SK-N-SH (cell line): ENCODE measurements at regions not wholly inside any gene's neighbourhood (a gene's known extent, or its start where the extent isn't known, plus 50 kb on each side); places are given as distances from the start of the nearest gene placed in this dataset.

Source experiments
- CTCF ChIA-PET: fragments of 300-600, 350-600 bp; formaldehyde crosslinking; extraction: SDS; loops from one replicate; lab custom pipeline; 2021; lab: Yijun Ruan, JAX
- POLR2A ChIA-PET: fragments of 350-600 bp; sonication (Branson Sonifier 250); formaldehyde crosslinking; extraction: SDS; loops from one replicate; lab custom pipeline; 2020; ENCODE audit warnings: antibody characterized with exemption, inconsistent platforms; lab: Yijun Ruan, JAX
- DNase-seq: peaks from one replicate; pipeline ENCODE4 v3.0.0; 2012
- H2AFZ ChIP-seq: fragments of 200-600 bp; sonication (generic); 2 replicates; pipeline ENCODE4 v1.8.1; 2016; ENCODE audit warnings: antibody characterized with exemption, mild to moderate bottlenecking, low read depth
- H3F3A ChIP-seq: fragments of 200-600 bp; sonication (generic); replicated peaks from 2 replicates; pipeline ENCODE3; 2016; ENCODE audit warnings: antibody characterized with exemption, mild to moderate bottlenecking; ENCODE audit not compliant: insufficient read depth
- H3K27ac ChIP-seq, 2 experiments: fragments of 200-500 bp in 1 of 2; fragments of 200-600 bp in 1 of 2; sonication (Bioruptor generic) in 1 of 2; sonication (generic), shearing (Covaris generic) in 1 of 2; 2 replicates each; pipeline versions ENCODE4 v1.5.1 to v1.6.1; 2014 to 2016; ENCODE audit warnings: low read depth in 2 of 2, inconsistent platforms in 1 of 2, low read length in 1 of 2, mild to moderate bottlenecking in 1 of 2, mixed read lengths in 1 of 2
- H3K27me3 ChIP-seq: fragments of 200-600 bp; sonication (generic), shearing (Covaris generic); 2 replicates; pipeline ENCODE4 v1.6.1; 2016; ENCODE audit warnings: mixed run types; ENCODE audit not compliant: insufficient read depth
- H3K36me3 ChIP-seq, 2 experiments: fragments of 200-500 bp in 1 of 2; fragments of 200-600 bp in 1 of 2; sonication (Bioruptor generic) in 1 of 2; sonication (generic) in 1 of 2; replicated peaks in 1 of 2; 2 replicates each; pipeline versions ENCODE3 to v1.5.1; 2014 to 2016; ENCODE audit warnings: low read length in 1 of 2, mild to moderate bottlenecking in 1 of 2; ENCODE audit not compliant: insufficient read depth in 2 of 2, control insufficient read depth in 1 of 2
- H3K4me1 ChIP-seq, 2 experiments: fragments of 200-500 bp in 1 of 2; fragments of 200-600 bp in 1 of 2; sonication (Bioruptor generic) in 1 of 2; sonication (generic), shearing (Covaris generic) in 1 of 2; 2 replicates each; pipeline versions ENCODE4 v1.5.1 to v1.6.1; 2014 to 2016; ENCODE audit warnings: low read depth in 1 of 2, low read length in 1 of 2, mixed run types in 1 of 2; ENCODE audit not compliant: insufficient read depth in 2 of 2, control insufficient read depth in 1 of 2
- H3K4me2 ChIP-seq: fragments of 200-600 bp; sonication (generic), shearing (Covaris generic); 2 replicates; pipeline ENCODE4 v1.6.1; 2017; ENCODE audit warnings: mixed run types
- H3K4me3 ChIP-seq, 2 experiments: fragments of 200-500 bp in 1 of 2; fragments of 200-600 bp in 1 of 2; sonication (Bioruptor generic) in 1 of 2; sonication (generic), shearing (Covaris generic) in 1 of 2; 2 replicates each; pipeline versions ENCODE4 v1.5.1 to v1.8.1; 2014 to 2016; ENCODE audit warnings: low read depth in 2 of 2, inconsistent platforms in 1 of 2, low read length in 1 of 2, mild to moderate bottlenecking in 1 of 2, mixed read lengths in 1 of 2, moderate library complexity in 1 of 2
- H3K79me2 ChIP-seq: fragments of 200-600 bp; sonication (generic); 2 replicates; pipeline ENCODE4 v1.8.1; 2017; ENCODE audit warnings: mild to moderate bottlenecking; ENCODE audit not compliant: insufficient read depth
- H3K9ac ChIP-seq: fragments of 200-600 bp; sonication (generic); 2 replicates; pipeline ENCODE4 v1.6.1; 2017; ENCODE audit warnings: mixed run types
- H3K9me2 ChIP-seq: fragments of 200-600 bp; sonication (generic); 2 replicates; pipeline ENCODE4 v1.6.1; 2017; ENCODE audit warnings: mixed run types
- H3K9me3 ChIP-seq: fragments of 200-600 bp; sonication (generic); 2 replicates; pipeline ENCODE4 v1.6.1; 2017; ENCODE audit warnings: mixed run types, mild to moderate bottlenecking, moderate library complexity
- H4K20me1 ChIP-seq: fragments of 200-600 bp; sonication (generic); 2 replicates; pipeline ENCODE4 v1.6.1; 2017; ENCODE audit warnings: mild to moderate bottlenecking, mixed run types; ENCODE audit not compliant: insufficient read depth
- CHD2 ChIP-seq: fragments of 150-350 bp; IDR thresholded peaks from 2 replicates; pipeline ENCODE4 v1.6.1; 2018; ENCODE audit warnings: low read length; ENCODE audit not compliant: partially characterized antibody
- EP300 ChIP-seq, 2 experiments: IDR thresholded peaks; 2 replicates each; pipeline versions ENCODE4 v1.4.0 to v1.6.1; 2012; ENCODE audit warnings: borderline replicate concordance in 1 of 2, low read depth in 1 of 2, low read length in 1 of 2
- EZH2phosphoT487 ChIP-seq: fragments of 200-600 bp; sonication (generic); IDR thresholded peaks from 2 replicates; pipeline ENCODE4 v1.6.1; 2017; ENCODE audit warnings: low read depth, mixed run types, mild to moderate bottlenecking, antibody characterized with exemption, moderate library complexity, borderline replicate concordance
- FOSL2 ChIP-seq: IDR thresholded peaks from 2 replicates; pipeline ENCODE4 v1.4.0; 2012; ENCODE audit warnings: low read depth, mild to moderate bottlenecking, moderate library complexity, borderline replicate concordance
- FOXJ3 ChIP-seq: sonication (generic); formaldehyde crosslinking; IDR thresholded peaks from 2 replicates; pipeline ENCODE4 v1.5.1; 2020; ENCODE audit warnings: mild to moderate bottlenecking, missing genetic modification reagents
- FOXM1 ChIP-seq: IDR thresholded peaks from 2 replicates; pipeline ENCODE4 v1.4.0; 2012; ENCODE audit warnings: low read depth, mild to moderate bottlenecking
- GABPA ChIP-seq: IDR thresholded peaks from 2 replicates; pipeline ENCODE4 v1.4.0; 2012; ENCODE audit warnings: low read depth, mild to moderate bottlenecking
- GATA2 ChIP-seq: sonication (generic); formaldehyde crosslinking; IDR thresholded peaks from 2 replicates; pipeline ENCODE4 v1.5.0; 2020; ENCODE audit warnings: mild to moderate bottlenecking, missing genetic modification reagents
- IRF3 ChIP-seq: fragments of 150-350 bp; IDR thresholded peaks from 2 replicates; pipeline ENCODE4 v1.6.1; 2016; ENCODE audit warnings: mild to moderate bottlenecking, low read depth, low read length
- JUND ChIP-seq: IDR thresholded peaks from 2 replicates; pipeline ENCODE4 v1.4.0; 2012
- MEF2A ChIP-seq: IDR thresholded peaks from 2 replicates; pipeline ENCODE4 v1.4.0; 2012; ENCODE audit warnings: low read depth, borderline replicate concordance
- NFIC ChIP-seq: IDR thresholded peaks from 2 replicates; pipeline ENCODE4 v1.4.0; 2012; ENCODE audit warnings: borderline replicate concordance
- PBX3 ChIP-seq: IDR thresholded peaks from 2 replicates; pipeline ENCODE4; 2012
- RAD21 ChIP-seq: IDR thresholded peaks from 2 replicates; pipeline ENCODE4 v1.6.1; 2012; ENCODE audit warnings: mild to moderate bottlenecking, low read length
- RCOR1 ChIP-seq: fragments of 150-350 bp; IDR thresholded peaks from 2 replicates; pipeline ENCODE4 v1.6.1; 2017; ENCODE audit warnings: antibody characterized with exemption, low read length
- RFX5 ChIP-seq: IDR thresholded peaks from 2 replicates; pipeline ENCODE4 v1.6.1; 2012; ENCODE audit warnings: mild to moderate bottlenecking, improper control_type of control experiment, low read length
- SMC3 ChIP-seq: IDR thresholded peaks from 2 replicates; pipeline ENCODE4 v1.6.1; 2012; ENCODE audit warnings: low read depth, low read length, improper control_type of control experiment
- TCF12 ChIP-seq: IDR thresholded peaks from 2 replicates; pipeline ENCODE4 v1.4.0; 2012
- TEAD4 ChIP-seq: IDR thresholded peaks from 2 replicates; pipeline ENCODE4 v1.4.0; 2012; ENCODE audit warnings: mild to moderate bottlenecking, borderline replicate concordance; ENCODE audit not compliant: insufficient read depth
- USF1 ChIP-seq: IDR thresholded peaks from 2 replicates; pipeline ENCODE4 v1.4.0; 2012; ENCODE audit warnings: low read depth, borderline replicate concordance
- WGBS: methylation state at CpG from one replicate; pipeline ENCODE4 v1.1.6; 2017; ENCODE audit warnings: low lambda C conversion rate; 5-methylcytosine and 5-hydroxymethylcytosine counted together
- TF ChIP-seq, protein P1 (sequence below): fragments of 150-350 bp; IDR thresholded peaks from 2 replicates; pipeline ENCODE4 v1.6.1; 2017; ENCODE audit warnings: antibody characterized with exemption, low read length, low read depth, borderline replicate concordance

GRCh38 chr5:26104175-26104574, 934.2 kb downstream of the CDH9 start:
- 2% methylated on average over 2 of the region's 2 CpGs for WGBS

GRCh38 chr5:26060212-26060611, 978.2 kb downstream of the CDH9 start:
- Histone ChIP-seq H3K27ac (no peak overlapping the region), H4K20me1 (no peaks in the 10 kb centered on the region), H3K9me2 (no peaks in the 10 kb centered on the region), H3K27me3 (no peaks in the 10 kb centered on the region), H3K79me2 (no peaks in the 10 kb centered on the region), H3K4me3 (no peak overlapping the region), H3K9ac (no peak overlapping the region), H2AFZ (no peak overlapping the region), H3K36me3 (no peaks in the 10 kb centered on the region), H3F3A (no peaks in the 10 kb centered on the region), H3K4me2 (no peak overlapping the region), H3K9me3 (no peaks in the 10 kb centered on the region), H3K4me1 (no peaks in the 10 kb centered on the region)
- POLR2A ChIA-PET, result no interaction called here
- CTCF ChIA-PET, result no interaction called here
- no peak for DNase-seq
- TF ChIP-seq GATA2 (CRISPR knock-in tag), result no peak
- TF ChIP-seq TCF12, result no peak
- no peak for TF ChIP-seq RAD21
- no peak for TF ChIP-seq FOXJ3 (CRISPR knock-in tag)
- no peak for TF ChIP-seq TEAD4
- TF ChIP-seq EP300 (IDR thresholded peaks at IDR 0.05; ENCODE audit: borderline replicate concordance in 1 of 2, low read depth in 1 of 2, low read length in 1 of 2), result no peak
- no peak for TF ChIP-seq GABPA
- TF ChIP-seq EZH2phosphoT487, result no peak
- no peak for TF ChIP-seq PBX3
- TF ChIP-seq SMC3, result no peak
- TF ChIP-seq RFX5, result no peak
- TF ChIP-seq CHD2, result no peak
- TF ChIP-seq IRF3, result no peak
- 8% methylated on average over 1 of the region's 1 CpG for WGBS

More at GRCh38 chr5:26104175-26104574, 934.2 kb downstream of the CDH9 start:
- Histone ChIP-seq H3K9me3 (no peaks in the 10 kb centered on the region), H3K4me3 (no peak overlapping the region), H3K36me3 (no peaks in the 10 kb centered on the region), H3K9me2 (no peaks in the 10 kb centered on the region), H3K9ac (no peak overlapping the region), H3K27me3 (no peaks in the 10 kb centered on the region), H3K27ac (no peak overlapping the region), H3K4me2 (no peak overlapping the region), H3F3A (no peaks in the 10 kb centered on the region), H2AFZ (no peak overlapping the region), H3K4me1 (no peaks in the 10 kb centered on the region), H4K20me1 (no peaks in the 10 kb centered on the region), H3K79me2 (no peaks in the 10 kb centered on the region)
- DNase-seq, result no peak
- TF ChIP-seq GABPA (no peak), FOXM1 (no peak), CHD2 (no peak), FOSL2 (no peak), JUND (no peak), EZH2phosphoT487 (no peak), TEAD4 (no peak), IRF3 (no peak), RCOR1 (no peak), MEF2A (no peak), EP300 (IDR thresholded peaks at IDR 0.05; ENCODE audit: borderline replicate concordance in 1 of 2, low read depth in 1 of 2, low read length in 1 of 2) (no peak), USF1 (no peak), NFIC (no peak)
- TF ChIP-seq, protein P1, sequence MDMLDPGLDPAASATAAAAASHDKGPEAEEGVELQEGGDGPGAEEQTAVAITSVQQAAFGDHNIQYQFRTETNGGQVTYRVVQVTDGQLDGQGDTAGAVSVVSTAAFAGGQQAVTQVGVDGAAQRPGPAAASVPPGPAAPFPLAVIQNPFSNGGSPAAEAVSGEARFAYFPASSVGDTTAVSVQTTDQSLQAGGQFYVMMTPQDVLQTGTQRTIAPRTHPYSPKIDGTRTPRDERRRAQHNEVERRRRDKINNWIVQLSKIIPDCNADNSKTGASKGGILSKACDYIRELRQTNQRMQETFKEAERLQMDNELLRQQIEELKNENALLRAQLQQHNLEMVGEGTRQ, result no peak
- CTCF ChIA-PET, result no interaction called here
- POLR2A ChIA-PET, result no interaction called here
